Mesendoderm (in vitro differentiated cells): ENCODE measurements at regions not wholly inside any gene's neighbourhood (a gene's known extent, or its start where the extent isn't known, plus 50 kb on each side); places are given as distances from the start of the nearest gene placed in this dataset.

ENCODE experiments used
- DNase-seq: peaks from one replicate; pipeline ENCODE4 v3.0.0; 2013
- H2AK5ac ChIP-seq: 2 replicates; pipeline ENCODE4 v1.6.1; 2013; ENCODE audit warnings: low read length, inconsistent platforms
- H2BK120ac ChIP-seq: 2 replicates; pipeline ENCODE4 v1.6.1; 2013; ENCODE audit warnings: low read depth, mild to moderate bottlenecking, low read length, moderate library complexity, mixed read lengths
- H2BK15ac ChIP-seq: replicated peaks from 2 replicates; pipeline ENCODE4 v1.6.1; 2013; ENCODE audit warnings: low read depth, mild to moderate bottlenecking, moderate library complexity
- H2BK5ac ChIP-seq: 2 replicates; pipeline ENCODE4 v1.6.1; 2013; ENCODE audit warnings: low read length, inconsistent platforms
- H3K18ac ChIP-seq: 2 replicates; pipeline ENCODE4 v1.6.1; 2013; ENCODE audit warnings: mild to moderate bottlenecking, low read length, mixed read lengths
- H3K23ac ChIP-seq: one replicate; pipeline ENCODE4 v1.6.1; 2013; ENCODE audit warnings: low read length
- H3K27ac ChIP-seq: 2 replicates; pipeline ENCODE4 v1.5.1; 2013; ENCODE audit warnings: low read depth, mild to moderate bottlenecking, inconsistent platforms, low read length, moderate library complexity
- H3K27me3 ChIP-seq: 2 replicates; pipeline ENCODE4 v1.6.1; 2013; ENCODE audit warnings: low read length, control low read depth, mild to moderate bottlenecking, inconsistent platforms; ENCODE audit not compliant: insufficient read depth, poor library complexity
- H3K36me3 ChIP-seq: 2 replicates; pipeline ENCODE4 v1.6.1; 2013; ENCODE audit warnings: low read length, inconsistent platforms; ENCODE audit not compliant: control insufficient read depth, insufficient read depth
- H3K4ac ChIP-seq: one replicate; pipeline ENCODE4 v1.6.1; 2013; ENCODE audit warnings: low read depth, mild to moderate bottlenecking, low read length, moderate library complexity
- H3K4me1 ChIP-seq: 2 replicates; pipeline ENCODE4 v1.6.1; 2013; ENCODE audit warnings: low read depth, low read length, inconsistent platforms; ENCODE audit not compliant: control insufficient read depth
- H3K4me2 ChIP-seq: 2 replicates; pipeline ENCODE4 v1.6.1; 2013; ENCODE audit warnings: low read length
- H3K4me3 ChIP-seq: 2 replicates; pipeline ENCODE4 v1.5.1; 2013; ENCODE audit warnings: mild to moderate bottlenecking, low read length
- H3K56ac ChIP-seq: one replicate; pipeline ENCODE4 v1.6.1; 2013; ENCODE audit warnings: low read length
- H3K79me1 ChIP-seq: 2 replicates; pipeline ENCODE4 v1.6.1; 2013; ENCODE audit warnings: low read length, inconsistent platforms
- H3K79me2 ChIP-seq: 2 replicates; pipeline ENCODE4 v1.6.1; 2013; ENCODE audit warnings: mild to moderate bottlenecking, low read length; ENCODE audit not compliant: control insufficient read depth, insufficient read depth
- H3K9ac ChIP-seq: 2 replicates; pipeline ENCODE4 v1.6.1; 2013; ENCODE audit warnings: low read length, inconsistent platforms
- H4K5ac ChIP-seq: one replicate; pipeline ENCODE4 v1.6.1; 2013; ENCODE audit warnings: low read length
- H4K8ac ChIP-seq: one replicate; pipeline ENCODE4 v1.6.1; 2013; ENCODE audit warnings: low read depth, mild to moderate bottlenecking, control low read depth, low read length, moderate library complexity
- WGBS: extraction: QIAGEN DNeasy Blood & Tissue Kit; methylation state at CpG from one replicate; pipeline ENCODE4 v1.1.7; 2013; ENCODE audit warnings: low lambda C conversion rate, missing lambda C conversion rate; ENCODE audit not compliant: insufficient coverage; ENCODE audit errors: extremely low coverage; 5-methylcytosine and 5-hydroxymethylcytosine counted together

- no peak for DNase-seq
Measured at GRCh38 chr6:169894377-169894960, 143.0 kb downstream of the ERMARD start.

DNA sequence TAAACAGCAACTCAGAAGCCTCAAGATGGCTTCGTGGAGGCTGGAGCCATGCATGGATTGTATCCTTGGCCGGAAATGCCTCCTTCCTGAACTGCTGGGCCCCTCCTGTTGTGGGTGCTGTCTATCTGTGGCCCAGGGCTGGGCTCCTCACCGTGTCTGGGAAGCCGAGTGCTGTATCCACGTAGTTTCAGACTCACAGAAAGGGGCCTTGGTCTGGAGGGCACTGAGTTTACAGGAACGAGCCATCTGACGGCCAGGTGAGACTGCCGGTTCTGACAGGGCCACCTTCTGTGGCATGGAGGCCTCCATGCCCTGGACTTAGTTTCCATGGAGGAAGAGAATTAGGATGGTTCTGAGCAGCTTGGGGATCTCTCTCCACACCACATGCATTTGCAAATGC lies 142.2 kb downstream of the ERMARD start:
- H2AK5ac ChIP-seq: no peak overlapping the region
- no peak overlapping the region for H3K9ac ChIP-seq
- no peak overlapping the region for H4K8ac ChIP-seq
- no peak overlapping the region for H3K4me3 ChIP-seq
- DNase-seq: no peak
- no peak overlapping the region for H2BK15ac ChIP-seq
- H3K27ac ChIP-seq: no peak overlapping the region
- no peak overlapping the region for H3K23ac ChIP-seq
- no peak overlapping the region for H3K18ac ChIP-seq
- H2BK120ac ChIP-seq: no peak overlapping the region
- no peak overlapping the region for H2BK5ac ChIP-seq
- H4K5ac ChIP-seq: no peak overlapping the region
- H3K56ac ChIP-seq: no peak overlapping the region
- H3K79me2 ChIP-seq: no peaks in the 10 kb centered on the region
- H3K36me3 ChIP-seq: no peaks in the 10 kb centered on the region
- H3K4me2 ChIP-seq: no peak overlapping the region
- H3K79me1 ChIP-seq: no peaks in the 10 kb centered on the region
- no peaks in the 10 kb centered on the region for H3K27me3 ChIP-seq
- WGBS: no CpG with 5 or more reads among the region's 8 CpGs
- H3K4ac ChIP-seq: no peak overlapping the region
- no peaks in the 10 kb centered on the region for H3K4me1 ChIP-seq

More at GRCh38 chr6:169894377-169894960, 143.0 kb downstream of the ERMARD start:
- Histone ChIP-seq H4K5ac (no peak overlapping the region), H2BK5ac (no peak overlapping the region), H3K9ac (no peak overlapping the region), H3K4ac (no peak overlapping the region), H3K56ac (no peak overlapping the region), H3K79me2 (no peaks in the 10 kb centered on the region), H2BK120ac (no peak overlapping the region), H2AK5ac (no peak overlapping the region), H3K18ac (no peak overlapping the region), H3K4me3 (no peak overlapping the region), H2BK15ac (no peak overlapping the region), H3K36me3 (no peaks in the 10 kb centered on the region), H4K8ac (no peak overlapping the region), H3K23ac (no peak overlapping the region), H3K27ac (no peak overlapping the region), H3K27me3 (no peaks in the 10 kb centered on the region), H3K79me1 (no peaks in the 10 kb centered on the region), H3K4me1 (no peaks in the 10 kb centered on the region), H3K4me2 (no peak overlapping the region)
- no CpG with 5 or more reads among the region's 21 CpGs for WGBS

GRCh38 chr6:169891846-169892245 lies 140.4 kb downstream of the ERMARD start:
- Histone ChIP-seq H3K79me1 (no peaks in the 10 kb centered on the region), H4K8ac (no peak overlapping the region), H3K4me1 (no peaks in the 10 kb centered on the region), H3K27ac (no peak overlapping the region), H3K4ac (no peak overlapping the region), H3K56ac (no peak overlapping the region), H3K4me3 (no peak overlapping the region), H2BK15ac (no peak overlapping the region), H3K4me2 (no peak overlapping the region), H3K79me2 (no peaks in the 10 kb centered on the region), H2BK5ac (no peak overlapping the region), H3K9ac (no peak overlapping the region), H3K27me3 (no peaks in the 10 kb centered on the region), H3K23ac (no peak overlapping the region), H2AK5ac (no peak overlapping the region), H3K36me3 (no peaks in the 10 kb centered on the region), H4K5ac (no peak overlapping the region), H3K18ac (no peak overlapping the region), H2BK120ac (no peak overlapping the region)
- no peak for DNase-seq
- no CpG with 5 or more reads among the region's 11 CpGs for WGBS

GRCh38 chr6:169891421-169891820 lies 140.0 kb downstream of the ERMARD start:
- H3K27ac ChIP-seq: no peak overlapping the region
- no peak overlapping the region for H2BK15ac ChIP-seq
- no peaks in the 10 kb centered on the region for H3K4me1 ChIP-seq
- no peaks in the 10 kb centered on the region for H3K36me3 ChIP-seq
- H2BK5ac ChIP-seq: no peak overlapping the region
- no peak overlapping the region for H3K23ac ChIP-seq
- H3K56ac ChIP-seq: no peak overlapping the region
- no peak overlapping the region for H3K4me3 ChIP-seq
- no peaks in the 10 kb centered on the region for H3K79me1 ChIP-seq
- H2BK120ac ChIP-seq: no peak overlapping the region
- H3K18ac ChIP-seq: no peak overlapping the region
- H3K79me2 ChIP-seq: no peaks in the 10 kb centered on the region
- H4K5ac ChIP-seq: no peak overlapping the region
- no peak overlapping the region for H3K4ac ChIP-seq
- no peak overlapping the region for H4K8ac ChIP-seq
- no peak for DNase-seq
- no CpG with 5 or more reads among the region's 8 CpGs for WGBS
- no peak overlapping the region for H2AK5ac ChIP-seq
- H3K9ac ChIP-seq: no peak overlapping the region
- no peak overlapping the region for H3K4me2 ChIP-seq
- H3K27me3 ChIP-seq: no peaks in the 10 kb centered on the region

GRCh38 chr6:169890901-169891300 lies 139.5 kb downstream of the ERMARD start:
- no peak overlapping the region for H3K18ac ChIP-seq
- no peak overlapping the region for H3K4ac ChIP-seq
- H4K8ac ChIP-seq: no peak overlapping the region
- H2AK5ac ChIP-seq: no peak overlapping the region
- no peaks in the 10 kb centered on the region for H3K27me3 ChIP-seq
- H3K79me2 ChIP-seq: no peaks in the 10 kb centered on the region
- H3K56ac ChIP-seq: no peak overlapping the region
- no peaks in the 10 kb centered on the region for H3K4me1 ChIP-seq
- H3K9ac ChIP-seq: no peak overlapping the region
- no peak overlapping the region for H4K5ac ChIP-seq
- no peak overlapping the region for H3K23ac ChIP-seq
- DNase-seq: no peak
- no peaks in the 10 kb centered on the region for H3K36me3 ChIP-seq
- no peak overlapping the region for H3K27ac ChIP-seq
- no peak overlapping the region for H3K4me2 ChIP-seq
- H3K4me3 ChIP-seq: no peak overlapping the region
- H2BK15ac ChIP-seq: no peak overlapping the region
- H2BK5ac ChIP-seq: no peak overlapping the region
- 100% methylated on average over 2 of the region's 7 CpGs for WGBS
- H3K79me1 ChIP-seq: no peaks in the 10 kb centered on the region
- H2BK120ac ChIP-seq: no peak overlapping the region

DNA sequence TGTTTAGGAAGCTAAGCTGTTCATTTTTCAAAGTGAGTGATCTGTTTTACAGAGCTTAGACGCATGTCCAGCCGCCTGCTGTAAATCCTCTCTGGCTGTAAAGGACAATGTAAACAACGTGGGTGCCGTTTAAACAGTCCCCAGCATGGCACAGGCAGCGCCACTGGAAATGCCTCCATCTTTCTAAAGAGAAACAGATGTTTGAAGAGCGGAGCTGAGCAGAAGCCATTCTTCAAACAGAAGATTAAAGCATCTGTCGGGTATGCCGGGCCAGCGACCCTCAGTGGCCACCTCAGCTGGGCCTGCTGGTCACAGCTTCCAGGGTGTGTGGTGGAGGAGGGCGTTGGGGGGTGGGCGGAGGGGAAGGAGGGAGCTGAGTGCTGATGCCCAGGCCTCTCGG lies 138.6 kb downstream of the ERMARD start:
- Histone ChIP-seq H3K23ac (no peak overlapping the region), H4K5ac (no peak overlapping the region), H3K4me3 (no peak overlapping the region), H3K27ac (no peak overlapping the region), H3K27me3 (no peaks in the 10 kb centered on the region), H2BK15ac (no peak overlapping the region), H3K4me1 (no peaks in the 10 kb centered on the region), H3K18ac (no peak overlapping the region), H2BK120ac (no peak overlapping the region), H3K36me3 (no peaks in the 10 kb centered on the region), H3K4ac (no peak overlapping the region), H2BK5ac (no peak overlapping the region), H2AK5ac (no peak overlapping the region), H3K79me1 (no peaks in the 10 kb centered on the region), H3K4me2 (no peak overlapping the region), H3K79me2 (no peaks in the 10 kb centered on the region), H3K56ac (no peak overlapping the region), H4K8ac (no peak overlapping the region), H3K9ac (no peak overlapping the region)
- DNase-seq: no peak
- no CpG with 5 or more reads among the region's 12 CpGs for WGBS
